PC-3 (cell line): ENCODE measurements at regions not wholly inside any gene's neighbourhood (a gene's known extent, or its start where the extent isn't known, plus 50 kb on each side); places are given as distances from the start of the nearest gene placed in this dataset.

ENCODE experiments used
- EZH2 ChIP-seq: fragments of 300-600 bp; sonication (generic); IDR thresholded peaks from one replicate; pipeline ENCODE4 v1.6.1; 2017; ENCODE audit warnings: antibody characterized with exemption, mild to moderate bottlenecking, low read length; ENCODE audit not compliant: unreplicated experiment
- EZH2phosphoT487 ChIP-seq: fragments of 300-600 bp; sonication (generic); IDR thresholded peaks from 2 replicates; pipeline ENCODE4 v1.6.1; 2018; ENCODE audit warnings: mild to moderate bottlenecking, antibody characterized with exemption, low read length, borderline replicate concordance
- TF ChIP-seq, protein P1 (sequence below): fragments of 300-600 bp; sonication (generic); conservative IDR thresholded peaks from 2 replicates; pipeline ENCODE4 v1.5.1; 2017; ENCODE audit warnings: antibody characterized with exemption, low read depth, mild to moderate bottlenecking, low read length

DNA sequence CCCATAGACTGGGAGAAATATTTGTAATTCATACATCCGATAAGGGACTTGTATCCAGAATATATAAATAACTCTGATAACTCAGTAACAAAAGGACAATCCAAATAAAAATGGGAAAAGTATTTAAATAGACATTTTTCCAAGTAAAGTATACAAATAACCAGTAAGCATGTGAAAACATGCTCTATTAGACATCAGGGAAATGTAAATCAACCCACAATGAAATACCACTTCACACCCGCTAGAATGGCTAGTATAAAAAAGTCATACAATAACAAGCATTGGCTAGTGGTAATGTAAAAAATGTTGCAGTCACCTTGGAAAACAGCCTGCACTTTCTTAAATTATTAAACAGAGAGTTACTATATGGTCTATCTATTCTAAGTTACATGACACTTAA, 650.7 kb downstream of the C12orf50 start:
- TF ChIP-seq, protein P1, sequence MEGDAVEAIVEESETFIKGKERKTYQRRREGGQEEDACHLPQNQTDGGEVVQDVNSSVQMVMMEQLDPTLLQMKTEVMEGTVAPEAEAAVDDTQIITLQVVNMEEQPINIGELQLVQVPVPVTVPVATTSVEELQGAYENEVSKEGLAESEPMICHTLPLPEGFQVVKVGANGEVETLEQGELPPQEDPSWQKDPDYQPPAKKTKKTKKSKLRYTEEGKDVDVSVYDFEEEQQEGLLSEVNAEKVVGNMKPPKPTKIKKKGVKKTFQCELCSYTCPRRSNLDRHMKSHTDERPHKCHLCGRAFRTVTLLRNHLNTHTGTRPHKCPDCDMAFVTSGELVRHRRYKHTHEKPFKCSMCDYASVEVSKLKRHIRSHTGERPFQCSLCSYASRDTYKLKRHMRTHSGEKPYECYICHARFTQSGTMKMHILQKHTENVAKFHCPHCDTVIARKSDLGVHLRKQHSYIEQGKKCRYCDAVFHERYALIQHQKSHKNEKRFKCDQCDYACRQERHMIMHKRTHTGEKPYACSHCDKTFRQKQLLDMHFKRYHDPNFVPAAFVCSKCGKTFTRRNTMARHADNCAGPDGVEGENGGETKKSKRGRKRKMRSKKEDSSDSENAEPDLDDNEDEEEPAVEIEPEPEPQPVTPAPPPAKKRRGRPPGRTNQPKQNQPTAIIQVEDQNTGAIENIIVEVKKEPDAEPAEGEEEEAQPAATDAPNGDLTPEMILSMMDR = no peak
- TF ChIP-seq EZH2 (no peak), EZH2phosphoT487 (no peak)
